H1 (cell line): ENCODE measurements at regions not wholly inside any gene's neighbourhood (a gene's known extent, or its start where the extent isn't known, plus 50 kb on each side); places are given as distances from the start of the nearest gene placed in this dataset.

Experiments
- CTCF ChIA-PET: fragments of 300-600 bp; sonication (Branson Sonifier 250); formaldehyde crosslinking; loops from one replicate; lab custom pipeline; 2021; ENCODE audit not compliant: partially characterized antibody; lab: Charles Lee
- POLR2A ChIA-PET: fragments of 300-600 bp; sonication (Branson Sonifier 250); formaldehyde crosslinking; loops from one replicate; lab custom pipeline; 2021; ENCODE audit warnings: inconsistent platforms; ENCODE audit not compliant: partially characterized antibody; lab: Charles Lee
- DNase-seq, 2 experiments: peaks; one replicate each; pipeline versions ENCODE4 v3.0.0 to v3.0.0-alpha.2; 2010 to 2022; ENCODE audit warnings: low spot score in 2 of 2, low read depth in 1 of 2, mixed read lengths in 1 of 2
- FAIRE-seq: peaks from 2 replicates; lab custom pipeline; 2011; peaks lifted over from hg19 to GRCh38; lab: Jason Lieb, UNC
- H2AFZ ChIP-seq: 2 replicates; pipeline ENCODE4 v1.8.1; 2012; ENCODE audit warnings: low read length, inconsistent platforms
- H2AK5ac ChIP-seq: 2 replicates; pipeline ENCODE4 v1.6.1; 2013; ENCODE audit warnings: low read depth, low read length
- H2BK120ac ChIP-seq: replicated peaks from 2 replicates; pipeline ENCODE3; 2013; ENCODE audit warnings: low read depth, low read length, inconsistent platforms
- H2BK12ac ChIP-seq: 2 replicates; pipeline ENCODE4 v1.6.1; 2013; ENCODE audit warnings: low read depth, low read length
- H2BK15ac ChIP-seq: 2 replicates; pipeline ENCODE4 v1.6.1; 2013; ENCODE audit warnings: low read length
- H2BK20ac ChIP-seq: 2 replicates; pipeline ENCODE4 v1.6.1; 2013; ENCODE audit warnings: low read length
- H2BK5ac ChIP-seq: 2 replicates; pipeline ENCODE4 v1.6.1; 2013; ENCODE audit warnings: low read depth, low read length
- H3K14ac ChIP-seq: 2 replicates; pipeline ENCODE4 v1.6.1; 2013; ENCODE audit warnings: inconsistent platforms; ENCODE audit not compliant: insufficient read length
- H3K18ac ChIP-seq: 2 replicates; pipeline ENCODE4 v1.6.1; 2013; ENCODE audit warnings: low read length; ENCODE audit errors: extremely low read depth
- H3K23ac ChIP-seq: 2 replicates; pipeline ENCODE4 v1.6.1; 2013; ENCODE audit warnings: inconsistent platforms; ENCODE audit not compliant: insufficient read length
- H3K23me2 ChIP-seq: 2 replicates; pipeline ENCODE4 v1.6.1; 2013; ENCODE audit warnings: low read depth, low read length
- H3K27ac ChIP-seq: 2 replicates; pipeline ENCODE4 v1.6.1; 2011; ENCODE audit warnings: low read depth, low read length, inconsistent platforms
- H3K27me3 ChIP-seq, 4 experiments: replicated peaks in 1 of 4; 1 replicate in 1 of 4; 2 replicates in 3 of 4; pipeline versions ENCODE4 v1.6.1 to v1.8.1; 2011 to 2013; ENCODE audit warnings: low read length in 3 of 4, mild to moderate bottlenecking in 3 of 4, inconsistent platforms in 2 of 4, mixed read lengths in 2 of 4, moderate library complexity in 1 of 4; ENCODE audit not compliant: control insufficient read depth in 3 of 4, insufficient read depth in 3 of 4; ENCODE audit errors: extremely low read depth in 1 of 4
- H3K36me3 ChIP-seq, 4 experiments: 2 replicates each; pipeline versions ENCODE4 v1.6.1 to v1.8.1; 2011 to 2013; ENCODE audit warnings: mild to moderate bottlenecking in 4 of 4, low read length in 3 of 4, moderate library complexity in 2 of 4, control low read depth in 1 of 4, inconsistent platforms in 1 of 4; ENCODE audit not compliant: insufficient read depth in 4 of 4, control insufficient read depth in 2 of 4
- H3K4ac ChIP-seq: replicated peaks from 2 replicates; pipeline ENCODE3; 2013; ENCODE audit warnings: low read length, low read depth, mixed read lengths, inconsistent platforms; ENCODE audit not compliant: insufficient read length
- H3K4me1 ChIP-seq, 4 experiments: replicated peaks in 1 of 4; 1 replicate in 1 of 4; 2 replicates in 3 of 4; pipeline versions ENCODE4 v1.6.1 to v1.8.1; 2011 to 2013; ENCODE audit warnings: low read length in 3 of 4, inconsistent platforms in 2 of 4, mixed read lengths in 1 of 4; ENCODE audit not compliant: insufficient read depth in 4 of 4, control insufficient read depth in 3 of 4
- H3K4me2 ChIP-seq, 2 experiments: 2 replicates each; pipeline versions ENCODE4 v1.6.1 to v1.8.1; 2011 to 2013; ENCODE audit warnings: low read depth in 2 of 2, low read length in 2 of 2, control low read depth in 1 of 2, inconsistent platforms in 1 of 2, mild to moderate bottlenecking in 1 of 2; ENCODE audit not compliant: insufficient read depth in 1 of 2
- H3K4me3 ChIP-seq, 4 experiments: fragments of 200-600, 300-600 bp in 1 of 4; sonication (generic), shearing (Covaris generic), sonication (Bioruptor Twin) in 1 of 4; 2 replicates each; pipeline versions ENCODE4 v1.5.1 to v1.8.1; 2011 to 2016; ENCODE audit warnings: low read length in 4 of 4, low read depth in 3 of 4, control low read depth in 2 of 4, inconsistent platforms in 2 of 4, mild to moderate bottlenecking in 2 of 4, mixed read lengths in 1 of 4, moderate library complexity in 1 of 4; ENCODE audit not compliant: insufficient read depth in 2 of 4; ENCODE audit errors: extremely low read depth in 1 of 4
- H3K56ac ChIP-seq: replicated peaks from 2 replicates; pipeline ENCODE3; 2013; ENCODE audit warnings: low read depth, mild to moderate bottlenecking, mixed read lengths, low read length, inconsistent platforms; ENCODE audit not compliant: insufficient read length
- H3K79me1 ChIP-seq: 2 replicates; pipeline ENCODE4 v1.6.1; 2013; ENCODE audit warnings: low read depth, low read length, control low read depth
- H3K79me2 ChIP-seq, 2 experiments: 2 replicates each; pipeline versions ENCODE4 v1.6.1 to v1.8.1; 2012 to 2013; ENCODE audit warnings: low read length in 2 of 2, mild to moderate bottlenecking in 2 of 2, inconsistent platforms in 1 of 2; ENCODE audit not compliant: insufficient read depth in 2 of 2, control insufficient read depth in 1 of 2
- H3K9ac ChIP-seq, 4 experiments: replicated peaks in 1 of 4; 1 replicate in 1 of 4; 2 replicates in 3 of 4; pipeline versions ENCODE4 v1.6.1 to v1.8.1; 2011 to 2013; ENCODE audit warnings: low read depth in 3 of 4, low read length in 3 of 4, control low read depth in 2 of 4, mild to moderate bottlenecking in 2 of 4, moderate library complexity in 2 of 4, inconsistent platforms in 1 of 4; ENCODE audit errors: extremely low read depth in 1 of 4
- H3K9me3 ChIP-seq, 2 experiments: 2 replicates each; pipeline versions ENCODE4 v1.6.1 to v1.8.1; 2012 to 2013; ENCODE audit warnings: mild to moderate bottlenecking in 2 of 2, moderate library complexity in 2 of 2, control low read depth in 1 of 2, inconsistent platforms in 1 of 2, low read depth in 1 of 2, low read length in 1 of 2, mixed read lengths in 1 of 2; ENCODE audit not compliant: insufficient read depth in 2 of 2
- H4K20me1 ChIP-seq, 2 experiments: replicated peaks in 1 of 2; 2 replicates each; pipeline versions ENCODE3 to v1.8.1; 2011 to 2013; ENCODE audit warnings: inconsistent platforms in 2 of 2, low read length in 2 of 2, mild to moderate bottlenecking in 1 of 2; ENCODE audit not compliant: insufficient read depth in 2 of 2, control insufficient read depth in 1 of 2
- H4K5ac ChIP-seq: 2 replicates; pipeline ENCODE4 v1.6.1; 2013; ENCODE audit warnings: low read length, low read depth, mixed read lengths, inconsistent platforms; ENCODE audit not compliant: insufficient read length
- H4K8ac ChIP-seq: 2 replicates; pipeline ENCODE4 v1.8.0; 2013; ENCODE audit warnings: mild to moderate bottlenecking, moderate library complexity, low read length, inconsistent platforms; ENCODE audit not compliant: insufficient read depth; ENCODE audit errors: extremely low read depth
- H4K91ac ChIP-seq: replicated peaks from 2 replicates; pipeline ENCODE3; 2013; ENCODE audit warnings: low read length, mixed read lengths, inconsistent platforms; ENCODE audit not compliant: insufficient read length
- CBX5 ChIP-seq: fragments of 300-800, 300-1000 bp; sonication (generic); IDR thresholded peaks from 2 replicates; pipeline ENCODE4 v1.7.1; 2016; ENCODE audit warnings: antibody characterized with exemption, low read length, low read depth
- EGR1 ChIP-seq: IDR thresholded peaks from 2 replicates; pipeline ENCODE4 v1.6.1; 2011; ENCODE audit warnings: low read depth, low read length, borderline replicate concordance
- SRF ChIP-seq: IDR thresholded peaks from 2 replicates; pipeline ENCODE4 v1.6.1; 2011; ENCODE audit warnings: mild to moderate bottlenecking, low read depth, low read length, moderate library complexity
- TAF1 ChIP-seq: IDR thresholded peaks from 2 replicates; pipeline ENCODE4 v1.6.1; 2011; ENCODE audit warnings: mild to moderate bottlenecking, low read depth, low read length
- WGBS, 2 experiments: shearing (Covaris generic) in 1 of 2; methylation state at CpG; one replicate each; pipeline versions ENCODE4 v1.1.6 to v1.1.7; 2013 to 2015; ENCODE audit warnings: low lambda C conversion rate in 2 of 2, mixed read lengths in 2 of 2, inconsistent platforms in 1 of 2, low coverage in 1 of 2, missing lambda C conversion rate in 1 of 2; ENCODE audit not compliant: insufficient replicate concordance in 2 of 2, insufficient coverage in 1 of 2, insufficient read length in 1 of 2; ENCODE audit errors: extremely low coverage in 1 of 2, missing lambda C conversion rate in 1 of 2; 5-methylcytosine and 5-hydroxymethylcytosine counted together

- H2AFZ ChIP-seq = no peak overlapping the region
- no peak overlapping the region for H4K91ac ChIP-seq
- no peak overlapping the region for H4K5ac ChIP-seq
- POLR2A ChIA-PET = interaction anchor here (1.0 kb wide), 1 partner anchor 23 kb away, joined by 3 read pairs; no protein-coding TSS in a partner anchor
- no peak overlapping the region for H3K4me3 ChIP-seq
- CTCF ChIA-PET = interaction anchor here (0.6 kb wide), 1 partner anchor 31 kb away, joined by 3 read pairs; no protein-coding TSS in a partner anchor
- H3K36me3 ChIP-seq = no peaks in the 10 kb centered on the region
- H4K20me1 ChIP-seq = no peaks in the 10 kb centered on the region
- FAIRE-seq = no peak
- H4K8ac ChIP-seq = no peak overlapping the region
- H3K23me2 ChIP-seq = no peaks in the 10 kb centered on the region
- no peak overlapping the region for H2BK12ac ChIP-seq
- TF ChIP-seq TAF1 = no peak
- no peak for TF ChIP-seq CBX5
- no peak for TF ChIP-seq SRF
- TF ChIP-seq EGR1 = no peak
- TF ChIP-seq, all 59 proteins: peak for 0
- no peak overlapping the region for H3K23ac ChIP-seq
- no peak for DNase-seq
- H3K18ac ChIP-seq = no peak overlapping the region
- H3K4ac ChIP-seq = no peak overlapping the region
- H3K4me1 ChIP-seq = no peaks in the 10 kb centered on the region
- H3K9me3 ChIP-seq = no peaks in the 10 kb centered on the region
- H3K4me2 ChIP-seq = no peak overlapping the region
- no peak overlapping the region for H3K14ac ChIP-seq
- H3K56ac ChIP-seq = no peak overlapping the region
- H3K79me1 ChIP-seq = no peaks in the 10 kb centered on the region
- H3K79me2 ChIP-seq = no peaks in the 10 kb centered on the region
- no peak overlapping the region for H2BK120ac ChIP-seq
- no peak overlapping the region for H2AK5ac ChIP-seq
- no peaks in the 10 kb centered on the region for H3K27me3 ChIP-seq
- 91% methylated on average over 3 of the region's 3 CpGs; no CpG with 5 or more reads in 1 of the 2 experiments for WGBS, 2 experiments
- H2BK15ac ChIP-seq = no peak overlapping the region
- no peak overlapping the region for H3K9ac ChIP-seq
- H2BK20ac ChIP-seq = no peak overlapping the region
- H2BK5ac ChIP-seq = no peak overlapping the region
- H3K27ac ChIP-seq = no peak overlapping the region
Observed at GRCh38 chr13:48153186-48153585, 58.3 kb upstream of the MED4 start.
